Mesenchymal stem cell (in vitro differentiated cells and primary cell): ENCODE measurements at regions not wholly inside any gene's neighbourhood (a gene's known extent, or its start where the extent isn't known, plus 50 kb on each side); places are given as distances from the start of the nearest gene placed in this dataset.
"Not testable (repeated sequence)": the region's sequence is repeated elsewhere in the genome, so short reads cannot be mapped to it uniquely, and the experiment has no call there.

Experiments
- DNase-seq: peaks from one replicate; pipeline ENCODE4 v3.0.0-alpha.2; 2013
- H2AFZ ChIP-seq: one replicate; pipeline ENCODE4 v1.6.1; 2013; ENCODE audit warnings: low read depth, mild to moderate bottlenecking, control low read depth, inconsistent platforms, low read length, moderate library complexity
- H2AK5ac ChIP-seq: 2 replicates; pipeline ENCODE4 v1.6.1; 2013; ENCODE audit warnings: low read length, moderate library complexity, mild to moderate bottlenecking, inconsistent platforms; ENCODE audit not compliant: severe bottlenecking
- H2BK120ac ChIP-seq: one replicate; pipeline ENCODE4 v1.6.1; 2013; ENCODE audit warnings: low read depth, mild to moderate bottlenecking, inconsistent platforms, low read length, moderate library complexity
- H2BK12ac ChIP-seq, 2 experiments: one replicate each; pipeline ENCODE4 v1.6.1; 2013; ENCODE audit warnings: inconsistent platforms in 2 of 2, low read length in 2 of 2, mild to moderate bottlenecking in 2 of 2, moderate library complexity in 2 of 2, control low read depth in 1 of 2
- H2BK15ac ChIP-seq: one replicate; pipeline ENCODE4 v1.6.1; 2013; ENCODE audit warnings: mild to moderate bottlenecking, low read depth, inconsistent platforms; ENCODE audit not compliant: poor library complexity, severe bottlenecking
- H2BK5ac ChIP-seq: 2 replicates; pipeline ENCODE4 v1.6.1; 2013; ENCODE audit warnings: low read depth, mild to moderate bottlenecking, low read length, control low read depth, inconsistent platforms; ENCODE audit not compliant: poor library complexity, severe bottlenecking
- H3K14ac ChIP-seq, 2 experiments: one replicate each; pipeline ENCODE4 v1.6.1; 2013; ENCODE audit warnings: inconsistent platforms in 2 of 2, low read length in 2 of 2, control low read depth in 1 of 2, mild to moderate bottlenecking in 1 of 2, moderate library complexity in 1 of 2
- H3K18ac ChIP-seq, 2 experiments: one replicate each; pipeline ENCODE4 v1.6.1; 2013; ENCODE audit warnings: inconsistent platforms in 2 of 2, low read length in 2 of 2, control low read depth in 1 of 2, low read depth in 1 of 2, mild to moderate bottlenecking in 1 of 2
- H3K23ac ChIP-seq, 2 experiments: one replicate each; pipeline ENCODE4 v1.6.1; 2013; ENCODE audit warnings: inconsistent platforms in 2 of 2, low read length in 2 of 2, mild to moderate bottlenecking in 2 of 2, moderate library complexity in 2 of 2, control low read depth in 1 of 2
- H3K27ac ChIP-seq: 2 replicates; pipeline ENCODE4 v1.5.1; 2013; ENCODE audit warnings: mild to moderate bottlenecking, moderate library complexity, low read length, control low read depth, inconsistent platforms; ENCODE audit not compliant: poor library complexity, severe bottlenecking
- H3K27me3 ChIP-seq, 2 experiments: 2 replicates each; pipeline versions ENCODE4 v1.6.1 to v1.7.0; 2013; ENCODE audit warnings: low read length in 2 of 2, mild to moderate bottlenecking in 2 of 2, moderate library complexity in 2 of 2, control low read depth in 1 of 2, inconsistent platforms in 1 of 2; ENCODE audit not compliant: control insufficient read depth in 1 of 2, insufficient read depth in 1 of 2
- H3K36me3 ChIP-seq, 2 experiments: 2 replicates each; pipeline versions ENCODE4 v1.6.1 to v1.7.0; 2013; ENCODE audit warnings: low read length in 2 of 2, control low read depth in 1 of 2, inconsistent platforms in 1 of 2, low read depth in 1 of 2, mild to moderate bottlenecking in 1 of 2; ENCODE audit not compliant: insufficient read depth in 2 of 2, control insufficient read depth in 1 of 2
- H3K4ac ChIP-seq, 2 experiments: one replicate each; pipeline ENCODE4 v1.6.1; 2013; ENCODE audit warnings: inconsistent platforms in 2 of 2, low read length in 2 of 2, mild to moderate bottlenecking in 2 of 2, moderate library complexity in 2 of 2, control low read depth in 1 of 2, low read depth in 1 of 2
- H3K4me1 ChIP-seq: 2 replicates; pipeline ENCODE4 v1.6.1; 2013; ENCODE audit warnings: low read depth, low read length, control low read depth; ENCODE audit not compliant: control insufficient read depth, insufficient read depth
- H3K4me2 ChIP-seq: 2 replicates; pipeline ENCODE4 v1.6.1; 2013; ENCODE audit warnings: low read length, mild to moderate bottlenecking, inconsistent platforms; ENCODE audit not compliant: poor library complexity, severe bottlenecking
- H3K4me3 ChIP-seq, 2 experiments: 2 replicates each; pipeline versions ENCODE4 v1.5.1 to v1.7.0; 2013; ENCODE audit warnings: low read length in 2 of 2, mild to moderate bottlenecking in 2 of 2, control low read depth in 1 of 2, low read depth in 1 of 2; ENCODE audit not compliant: insufficient read depth in 1 of 2
- H3K79me1 ChIP-seq: replicated peaks from 2 replicates; pipeline ENCODE4 v1.6.1; 2013; ENCODE audit warnings: mild to moderate bottlenecking, control low read depth, low read length, inconsistent platforms; ENCODE audit not compliant: poor library complexity, severe bottlenecking
- H3K9ac ChIP-seq: 2 replicates; pipeline ENCODE4 v1.7.0; 2013; ENCODE audit warnings: mild to moderate bottlenecking, low read length, moderate library complexity
- H3K9me3 ChIP-seq: 2 replicates; pipeline ENCODE4 v1.7.0; 2013; ENCODE audit warnings: mild to moderate bottlenecking, low read length; ENCODE audit not compliant: control insufficient read depth
- H4K8ac ChIP-seq: one replicate; pipeline ENCODE4 v1.6.1; 2013; ENCODE audit warnings: inconsistent platforms, mild to moderate bottlenecking, low read length, moderate library complexity
- H4K91ac ChIP-seq: one replicate; pipeline ENCODE4 v1.6.1; 2013; ENCODE audit warnings: mild to moderate bottlenecking, low read length, inconsistent platforms
- WGBS: methylation state at CpG from one replicate; pipeline ENCODE4 v1.1.7; 2013; ENCODE audit warnings: mixed read lengths; 5-methylcytosine and 5-hydroxymethylcytosine counted together

DNA sequence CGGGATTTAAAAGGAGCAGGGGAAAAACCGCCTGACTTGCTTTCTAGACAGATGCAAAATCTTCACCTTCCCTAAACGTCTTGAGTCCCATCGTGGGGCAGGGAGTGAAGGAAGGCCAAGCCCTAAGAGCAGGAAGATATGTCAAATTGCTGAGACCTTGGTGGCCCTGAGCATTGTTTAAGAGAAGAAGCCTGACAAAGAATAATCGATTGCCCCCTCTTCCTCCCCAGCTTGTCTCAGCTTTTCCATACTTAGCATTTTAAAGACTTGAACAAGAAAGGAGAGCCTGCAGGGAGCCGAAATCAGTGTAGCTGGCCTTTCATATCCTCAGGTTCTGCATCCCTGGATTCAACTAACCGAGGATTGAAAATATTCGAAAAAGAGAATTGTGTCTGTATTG lies 157.6 kb upstream of the DLX2 start:
- H3K4ac ChIP-seq, result no peak overlapping the region
- H3K23ac ChIP-seq, result no peak overlapping the region
- H3K9ac ChIP-seq, result no peak overlapping the region
- peak overlapping the region in 1 of 2 experiments; percentile 33 for H3K18ac ChIP-seq
- H3K4me1 ChIP-seq, result no peaks in the 10 kb centered on the region
- H3K27me3 ChIP-seq, result no peaks in the 10 kb centered on the region
- H4K91ac ChIP-seq, result no peak overlapping the region
- no peak for DNase-seq
- H2BK120ac ChIP-seq, result no peak overlapping the region
- H3K4me2 ChIP-seq, result no peak overlapping the region
- no peaks in the 10 kb centered on the region for H3K36me3 ChIP-seq
- H2BK15ac ChIP-seq, result no peak overlapping the region
- no peak overlapping the region for H2BK5ac ChIP-seq
- H3K14ac ChIP-seq, result no peak overlapping the region
- no peak overlapping the region for H3K4me3 ChIP-seq
- no peak overlapping the region for H3K27ac ChIP-seq
- H3K79me1 ChIP-seq, result no peaks in the 10 kb centered on the region
- H2AFZ ChIP-seq, result no peak overlapping the region
- H2BK12ac ChIP-seq, result peak overlapping the region in 1 of 2 experiments; percentile 23
- 58% methylated on average over 4 of the region's 8 CpGs for WGBS
- H3K9me3 ChIP-seq, result no peaks in the 10 kb centered on the region
- no peak overlapping the region for H2AK5ac ChIP-seq
- no peak overlapping the region for H4K8ac ChIP-seq

DNA sequence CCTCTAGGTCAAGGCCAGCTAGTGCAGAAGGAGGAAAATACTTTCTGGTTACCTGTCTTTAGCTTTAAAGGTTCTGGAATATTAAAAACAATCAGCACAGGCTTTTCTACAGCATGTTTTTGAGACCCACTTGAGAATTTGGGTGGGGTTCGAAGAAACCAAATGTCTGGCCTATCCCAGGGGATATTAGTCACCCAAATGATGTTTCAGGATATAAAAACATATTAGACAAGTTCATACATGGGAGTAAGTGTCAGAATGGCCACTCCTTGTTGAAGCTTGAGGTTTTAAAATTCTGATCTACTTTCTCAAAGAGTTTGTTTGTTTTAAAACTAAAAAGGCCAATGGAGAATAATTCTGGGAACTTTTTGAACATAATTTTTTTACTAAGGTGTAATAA lies 158.6 kb upstream of the DLX2 start:
- WGBS, result 57% methylated on average over 1 of the region's 1 CpG
- Histone ChIP-seq H4K91ac (no peak overlapping the region), H2BK120ac (no peak overlapping the region), H3K4me3 (no peak overlapping the region), H2AK5ac (no peak overlapping the region), H3K27ac (no peak overlapping the region), H3K27me3 (no peaks in the 10 kb centered on the region), H3K9me3 (no peaks in the 10 kb centered on the region), H3K14ac (no peak overlapping the region), H3K79me1 (no peaks in the 10 kb centered on the region), H3K36me3 (no peaks in the 10 kb centered on the region), H2BK5ac (no peak overlapping the region), H2BK12ac (no peak overlapping the region), H3K4me2 (no peak overlapping the region), H4K8ac (no peak overlapping the region), H2AFZ (no peak overlapping the region), H3K9ac (no peak overlapping the region), H3K4ac (no peak overlapping the region), H3K23ac (no peak overlapping the region), H2BK15ac (no peak overlapping the region), H3K4me1 (no peaks in the 10 kb centered on the region), H3K18ac (no peak overlapping the region)
- no peak for DNase-seq

GRCh38 chr2:172262486-172262885 lies 159.8 kb upstream of the DLX2 start:
- no peak overlapping the region for H2BK120ac ChIP-seq
- H4K91ac ChIP-seq, result no peak overlapping the region
- H3K4me1 ChIP-seq, result no peaks in the 10 kb centered on the region
- H2BK15ac ChIP-seq, result no peak overlapping the region
- H2BK5ac ChIP-seq, result no peak overlapping the region
- H3K4ac ChIP-seq, result no peak overlapping the region
- no peaks in the 10 kb centered on the region for H3K36me3 ChIP-seq
- H2BK12ac ChIP-seq, result no peak overlapping the region
- H3K4me3 ChIP-seq, result no peak overlapping the region
- H3K23ac ChIP-seq, result no peak overlapping the region
- H3K9ac ChIP-seq, result no peak overlapping the region
- no peak overlapping the region for H3K14ac ChIP-seq
- no peaks in the 10 kb centered on the region for H3K79me1 ChIP-seq
- no peak overlapping the region for H3K27ac ChIP-seq
- no peaks in the 10 kb centered on the region for H3K27me3 ChIP-seq
- no peak overlapping the region for H2AK5ac ChIP-seq
- no peak for DNase-seq
- H3K18ac ChIP-seq, result no peak overlapping the region
- H3K9me3 ChIP-seq, result no peaks in the 10 kb centered on the region
- no peak overlapping the region for H3K4me2 ChIP-seq
- WGBS, result 93% methylated on average over 2 of the region's 2 CpGs
- H4K8ac ChIP-seq, result no peak overlapping the region
- H2AFZ ChIP-seq, result no peak overlapping the region

DNA sequence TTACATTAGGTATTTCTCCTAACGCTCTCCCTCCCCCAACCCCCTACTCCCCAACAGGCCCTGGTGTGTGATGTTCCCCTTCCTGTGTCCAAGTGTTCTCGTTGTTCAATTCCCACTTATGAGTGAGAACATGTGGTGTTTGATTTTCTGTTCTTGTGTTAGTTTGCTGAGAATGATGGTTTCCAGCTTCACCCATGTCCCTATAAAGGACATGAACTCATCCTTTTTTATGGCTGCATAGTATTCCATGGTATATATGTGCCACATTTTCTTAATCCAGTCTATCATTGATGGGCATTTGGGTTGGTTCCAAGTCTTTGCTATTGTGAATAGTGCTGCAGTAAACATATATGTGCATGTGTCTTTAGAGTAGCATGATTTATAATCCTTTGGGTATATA lies 162.1 kb upstream of the DLX2 start:
- H3K79me1 ChIP-seq, H3K23ac ChIP-seq, H3K4me1 ChIP-seq, H4K91ac ChIP-seq, H3K9me3 ChIP-seq, H2BK12ac ChIP-seq, H3K4me2 ChIP-seq, DNase-seq, H2AFZ ChIP-seq, H2AK5ac ChIP-seq, H3K36me3 ChIP-seq, H2BK15ac ChIP-seq, H3K9ac ChIP-seq, H2BK5ac ChIP-seq, H3K27ac ChIP-seq, H3K4me3 ChIP-seq, H4K8ac ChIP-seq, H2BK120ac ChIP-seq, H3K14ac ChIP-seq, H3K4ac ChIP-seq, H3K18ac ChIP-seq, H3K27me3 ChIP-seq: not testable (repeated sequence)
- WGBS, result no CpG with 5 or more reads among the region's 2 CpGs
